PFSK-1 (cell line): ENCODE measurements at regions not wholly inside any gene's neighbourhood (a gene's known extent, or its start where the extent isn't known, plus 50 kb on each side); places are given as distances from the start of the nearest gene placed in this dataset.

Experiments
- FOXP2 ChIP-seq: optimal IDR thresholded peaks from 2 replicates; pipeline ENCODE3; 2011; ENCODE audit warnings: borderline replicate concordance, control low read depth, inconsistent platforms; ENCODE audit not compliant: insufficient read depth; ENCODE audit errors: extremely low read length, extremely low read depth
- POLR2AphosphoS5 ChIP-seq: IDR thresholded peaks from 2 replicates; pipeline ENCODE4 v1.6.1; 2012; ENCODE audit warnings: low read depth, mild to moderate bottlenecking, control low read depth, low read length, moderate library complexity
- REST ChIP-seq, 2 experiments: IDR thresholded peaks; 2 replicates each; pipeline versions ENCODE4 v1.6.1 to v1.8.0; 2011 to 2012; ENCODE audit warnings: low read depth in 2 of 2, low read length in 2 of 2, control low read depth in 1 of 2, inconsistent platforms in 1 of 2, mild to moderate bottlenecking in 1 of 2, moderate library complexity in 1 of 2; ENCODE audit not compliant: insufficient read depth in 1 of 2
- TAF1 ChIP-seq: IDR thresholded peaks from 2 replicates; pipeline ENCODE4 v1.6.1; 2012; ENCODE audit warnings: low read length, control low read depth, borderline replicate concordance; ENCODE audit not compliant: insufficient read depth

GRCh38 chr3:14284694-14285547, 106.3 kb downstream of the LSM3 start:
- TF ChIP-seq TAF1: no peak
- TF ChIP-seq POLR2AphosphoS5: no peak
- TF ChIP-seq REST (IDR thresholded peaks at IDR 0.05; ENCODE audit: insufficient read depth in 1 of 2, low read depth in 2 of 2, low read length in 2 of 2): no peak
- TF ChIP-seq FOXP2: no peak
